OCI-LY7 (cell line): ENCODE measurements at regions not wholly inside any gene's neighbourhood (a gene's known extent, or its start where the extent isn't known, plus 50 kb on each side); places are given as distances from the start of the nearest gene placed in this dataset.
A peak's percentile ranks its signal among the peaks of the same experiment; 100 is the strongest.

ENCODE experiments used
- BruUV-seq: library from RNA; stranded (reverse); fragments of 400-500 nt; replicated peaks from 2 replicates; lab custom pipeline; 2021; lab: Mats Ljungman, UMichigan
- CTCF ChIA-PET: fragments of 300-600 bp; sonication (Branson Sonifier 250); formaldehyde crosslinking; loops from one replicate; lab custom pipeline; 2022; ENCODE audit warnings: antibody characterized with exemption; ENCODE audit not compliant: unreplicated experiment; lab: Charles Lee
- POLR2A ChIA-PET: fragments of 300-600 bp; sonication (Branson Sonifier 250); formaldehyde crosslinking; loops from one replicate; lab custom pipeline; 2022; ENCODE audit warnings: antibody characterized with exemption; lab: Charles Lee
- DNase-seq: peaks from one replicate; pipeline ENCODE4 v3.0.0-alpha.2; 2015; ENCODE audit warnings: low spot score
- H2AFZ ChIP-seq: fragments of 200-600 bp; sonication (generic), shearing (Covaris generic); 2 replicates; pipeline ENCODE4 v1.6.1; 2014; ENCODE audit warnings: mild to moderate bottlenecking, antibody characterized with exemption, low read length, moderate library complexity
- H3K27ac ChIP-seq: fragments of 200-600 bp; sonication (generic); 2 replicates; pipeline ENCODE4 v1.5.1; 2014; ENCODE audit warnings: mixed run types, low read depth, mild to moderate bottlenecking, moderate library complexity, low read length, inconsistent platforms; ENCODE audit not compliant: poor library complexity, severe bottlenecking
- H3K36me3 ChIP-seq: fragments of 200-600 bp; sonication (generic); 2 replicates; pipeline ENCODE4 v1.6.1; 2014; ENCODE audit warnings: mild to moderate bottlenecking, antibody characterized with exemption, low read length, moderate library complexity, mixed read lengths; ENCODE audit not compliant: insufficient read depth
- H3K4me1 ChIP-seq: fragments of 200-600 bp; sonication (generic); 2 replicates; pipeline ENCODE4 v1.5.1; 2014; ENCODE audit warnings: mild to moderate bottlenecking, low read length; ENCODE audit not compliant: insufficient read depth, poor library complexity, severe bottlenecking
- H3K4me2 ChIP-seq: fragments of 200-600 bp; sonication (generic); 2 replicates; pipeline ENCODE4 v1.6.1; 2014; ENCODE audit warnings: mild to moderate bottlenecking, low read length
- H3K4me3 ChIP-seq: fragments of 200-600 bp; sonication (generic); 2 replicates; pipeline ENCODE4 v1.5.1; 2014; ENCODE audit warnings: mild to moderate bottlenecking, low read depth, low read length; ENCODE audit not compliant: poor library complexity, severe bottlenecking
- H3K79me2 ChIP-seq: fragments of 200-600 bp; sonication (generic); 2 replicates; pipeline ENCODE4 v1.6.1; 2016; ENCODE audit warnings: low read depth, mild to moderate bottlenecking, low read length, moderate library complexity, mixed read lengths; ENCODE audit not compliant: insufficient read depth
- H3K9me2 ChIP-seq: fragments of 200-600 bp; sonication (generic); 2 replicates; pipeline ENCODE4 v1.6.1; 2016; ENCODE audit warnings: mild to moderate bottlenecking, low read length, mixed read lengths; ENCODE audit not compliant: insufficient read depth
- H3K9me3 ChIP-seq: fragments of 200-600 bp; sonication (generic); 2 replicates; pipeline ENCODE4 v1.6.1; 2014; ENCODE audit warnings: mild to moderate bottlenecking, mixed run types, low read length, mixed read lengths
- H4K20me1 ChIP-seq: fragments of 200-600 bp; sonication (generic); 2 replicates; pipeline ENCODE4 v1.6.1; 2014; ENCODE audit warnings: mild to moderate bottlenecking, antibody characterized with exemption, low read length, moderate library complexity, mixed read lengths; ENCODE audit not compliant: insufficient read depth
- CTCF ChIP-seq: fragments of 200-600 bp; sonication (generic); conservative IDR thresholded peaks from 2 replicates; pipeline ENCODE4 v1.5.1; 2014; ENCODE audit warnings: mild to moderate bottlenecking, antibody characterized with exemption, low read length, moderate library complexity, mixed read lengths
- EZH2phosphoT487 ChIP-seq: fragments of 200-600 bp; sonication (generic); IDR thresholded peaks from 2 replicates; pipeline ENCODE4 v1.6.1; 2018; ENCODE audit warnings: low read depth, borderline replicate concordance, mild to moderate bottlenecking, mixed run types, antibody characterized with exemption, low read length, moderate library complexity, mixed read lengths
- intact Hi-C: fragments of 100-400 bp; cut with micrococcal nuclease; formaldehyde crosslinking; loops from one replicate; pipeline ENCODE4 v1.10.0; 2022; ENCODE audit not compliant: unreplicated experiment

DNA sequence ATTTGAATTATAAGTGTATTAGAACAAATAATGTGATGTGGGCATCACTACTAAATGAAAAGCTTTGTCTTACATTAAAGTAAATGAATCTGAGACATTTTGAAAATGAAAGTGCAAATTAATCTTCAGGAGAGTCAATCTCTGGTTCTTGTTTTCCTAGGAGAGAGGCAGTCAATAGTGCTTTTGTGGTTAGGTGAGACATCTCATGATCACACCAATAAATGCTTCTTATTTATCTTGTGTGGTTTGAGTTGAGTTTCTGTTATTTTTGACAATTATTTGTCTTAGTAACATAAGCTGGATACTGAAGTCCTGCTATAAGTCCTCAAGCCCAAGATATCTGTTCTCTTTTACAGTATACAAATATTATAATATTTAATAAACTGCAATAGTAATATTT is 1378.0 kb upstream of the PCDH9 start:
- ChIA-PET CTCF (no interaction called here), POLR2A (no interaction called here)
- Histone ChIP-seq H2AFZ (no peak overlapping the region), H3K9me3 (0 out of 2 replicates have a peak, but pooled peaks cover 4% of the 10 kb centered on the region), H3K4me2 (no peak overlapping the region), H3K4me1 (no peaks in the 10 kb centered on the region), H3K4me3 (no peak overlapping the region), H3K79me2 (no peaks in the 10 kb centered on the region), H4K20me1 (no peaks in the 10 kb centered on the region), H3K9me2 (no peaks in the 10 kb centered on the region), H3K27ac (no peak overlapping the region), H3K36me3 (no peaks in the 10 kb centered on the region)
- TF ChIP-seq CTCF (no peak), EZH2phosphoT487 (no peak)
- BruUV-seq, result no TSS peak
- no peak for DNase-seq
- intact Hi-C loops, result no loop called here

GRCh38 chr13:68597641-68598040 is 1367.5 kb upstream of the PCDH9 start:
- no peak for DNase-seq
- Histone ChIP-seq H3K9me3 (no peaks in the 10 kb centered on the region), H3K79me2 (no peaks in the 10 kb centered on the region), H3K4me1 (no peaks in the 10 kb centered on the region), H3K9me2 (no peaks in the 10 kb centered on the region), H3K4me3 (no peak overlapping the region), H4K20me1 (no peaks in the 10 kb centered on the region), H3K27ac (no peak overlapping the region), H2AFZ (no peak overlapping the region), H3K36me3 (no peaks in the 10 kb centered on the region), H3K4me2 (no peak overlapping the region)
- POLR2A ChIA-PET, result interaction anchor here (0.6 kb wide), 1 partner anchor 93 kb away, joined by 3 read pairs; no protein-coding TSS in a partner anchor
- BruUV-seq, result no TSS peak
- intact Hi-C loops, result no loop called here
- CTCF ChIA-PET, result no interaction called here
- TF ChIP-seq CTCF, result no peak
- no peak for TF ChIP-seq EZH2phosphoT487

- Histone ChIP-seq H3K4me2 (peak overlapping the region; percentile 11; the same call in 1 of the 2 replicates), H2AFZ (peak overlapping the region; percentile 30; the same call in 1 of the 2 replicates), H3K9me3 (no peaks in the 10 kb centered on the region), H3K36me3 (no peaks in the 10 kb centered on the region), H3K27ac (no peak overlapping the region), H3K4me3 (no peak overlapping the region), H3K4me1 (no peaks in the 10 kb centered on the region), H3K9me2 (no peaks in the 10 kb centered on the region; the same call in 1 of the 2 replicates), H3K79me2 (no peaks in the 10 kb centered on the region), H4K20me1 (no peaks in the 10 kb centered on the region)
- TF ChIP-seq EZH2phosphoT487 (no peak), CTCF (no peak)
- DNase-seq, result peak; percentile 11
- CTCF ChIA-PET, result no interaction called here
- POLR2A ChIA-PET, result no interaction called here
- intact Hi-C loops, result no loop called here
- BruUV-seq, result no TSS peak
Measured at GRCh38 chr13:68588623-68589022, 1358.5 kb upstream of the PCDH9 start.
